PC-3 (cell line): ENCODE measurements at regions not wholly inside any gene's neighbourhood (a gene's known extent, or its start where the extent isn't known, plus 50 kb on each side); places are given as distances from the start of the nearest gene placed in this dataset.

Experiments
- EZH2 ChIP-seq: fragments of 300-600 bp; sonication (generic); IDR thresholded peaks from one replicate; pipeline ENCODE4 v1.6.1; 2017; ENCODE audit warnings: antibody characterized with exemption, mild to moderate bottlenecking, low read length; ENCODE audit not compliant: unreplicated experiment
- TF ChIP-seq, protein P1 (sequence below): fragments of 300-600 bp; sonication (generic); conservative IDR thresholded peaks from 2 replicates; pipeline ENCODE4 v1.5.1; 2017; ENCODE audit warnings: antibody characterized with exemption, low read depth, mild to moderate bottlenecking, low read length

DNA sequence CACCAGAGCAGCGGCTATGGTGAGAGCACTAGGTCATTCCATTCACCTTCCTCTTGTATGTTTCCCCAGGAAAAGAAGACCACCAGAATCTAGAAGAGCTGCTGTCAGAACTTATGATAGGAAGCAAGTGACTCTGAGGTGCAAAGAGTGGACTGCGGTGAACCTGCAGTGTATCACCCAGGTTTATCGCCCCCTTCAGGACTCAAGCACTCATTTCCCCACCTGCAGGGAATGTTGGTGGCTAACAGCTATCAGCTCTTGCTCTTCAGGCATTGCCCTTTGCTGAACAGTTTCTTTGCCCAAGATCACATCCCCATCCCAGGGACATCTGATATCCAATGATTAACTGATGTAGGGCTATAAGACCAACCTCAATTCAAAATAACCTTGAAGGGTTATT is 66.3 kb upstream of the IL6 start:
- TF ChIP-seq, protein P1, sequence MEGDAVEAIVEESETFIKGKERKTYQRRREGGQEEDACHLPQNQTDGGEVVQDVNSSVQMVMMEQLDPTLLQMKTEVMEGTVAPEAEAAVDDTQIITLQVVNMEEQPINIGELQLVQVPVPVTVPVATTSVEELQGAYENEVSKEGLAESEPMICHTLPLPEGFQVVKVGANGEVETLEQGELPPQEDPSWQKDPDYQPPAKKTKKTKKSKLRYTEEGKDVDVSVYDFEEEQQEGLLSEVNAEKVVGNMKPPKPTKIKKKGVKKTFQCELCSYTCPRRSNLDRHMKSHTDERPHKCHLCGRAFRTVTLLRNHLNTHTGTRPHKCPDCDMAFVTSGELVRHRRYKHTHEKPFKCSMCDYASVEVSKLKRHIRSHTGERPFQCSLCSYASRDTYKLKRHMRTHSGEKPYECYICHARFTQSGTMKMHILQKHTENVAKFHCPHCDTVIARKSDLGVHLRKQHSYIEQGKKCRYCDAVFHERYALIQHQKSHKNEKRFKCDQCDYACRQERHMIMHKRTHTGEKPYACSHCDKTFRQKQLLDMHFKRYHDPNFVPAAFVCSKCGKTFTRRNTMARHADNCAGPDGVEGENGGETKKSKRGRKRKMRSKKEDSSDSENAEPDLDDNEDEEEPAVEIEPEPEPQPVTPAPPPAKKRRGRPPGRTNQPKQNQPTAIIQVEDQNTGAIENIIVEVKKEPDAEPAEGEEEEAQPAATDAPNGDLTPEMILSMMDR, result peak; percentile 51
- no peak for TF ChIP-seq EZH2
